SK-N-SH treated with all-trans-retinoic acid at 6 μM for 48 hours (cell line): ENCODE measurements at regions not wholly inside any gene's neighbourhood (a gene's known extent, or its start where the extent isn't known, plus 50 kb on each side); places are given as distances from the start of the nearest gene placed in this dataset.
"Not testable (repeated sequence)": the region's sequence is repeated elsewhere in the genome, so short reads cannot be mapped to it uniquely, and the experiment has no call there.

Experiments used
- ATAC-seq: fragments of 200-7000 bp; cut with Tn5 transposase; 3 replicates; pipeline ENCODE4 v1.9.1; 2020; ENCODE audit warnings: mild to moderate bottlenecking, moderate library complexity
- ARNTL ChIP-seq: fragments of 450-650 bp; formaldehyde crosslinking; IDR thresholded peaks from 2 replicates; pipeline ENCODE4 v1.5.0; 2020; ENCODE audit warnings: low read depth, mild to moderate bottlenecking, moderate library complexity, borderline replicate concordance
- BACH2 ChIP-seq: fragments of 250-450 bp; sonication (Bioruptor Pico); IDR thresholded peaks from 2 replicates; pipeline ENCODE4 v1.9.0; 2021; ENCODE audit warnings: mild to moderate bottlenecking, borderline replicate concordance
- CREB5 ChIP-seq: fragments of 250-450 bp; sonication (Bioruptor Pico); IDR thresholded peaks from 2 replicates; pipeline ENCODE4 v1.5.1; 2020; ENCODE audit warnings: low read depth, mild to moderate bottlenecking, moderate library complexity
- CSRNP3 ChIP-seq: fragments of 250-450 bp; sonication (Bioruptor Pico); IDR thresholded peaks from 2 replicates; pipeline ENCODE4 v1.5.1; 2021; ENCODE audit warnings: mild to moderate bottlenecking, moderate library complexity
- ESRRG ChIP-seq: fragments of 250-450 bp; sonication (Bioruptor Pico); IDR thresholded peaks from 2 replicates; pipeline ENCODE4 v1.6.1; 2021; ENCODE audit warnings: mild to moderate bottlenecking
- GLIS3 ChIP-seq: fragments of 250-450 bp; sonication (Bioruptor Pico); IDR thresholded peaks from 2 replicates; pipeline ENCODE4 v1.5.0; 2020; ENCODE audit warnings: mild to moderate bottlenecking, moderate library complexity
- ISL1 ChIP-seq: fragments of 250-450 bp; sonication (Bioruptor Pico); IDR thresholded peaks from 2 replicates; pipeline ENCODE4 v2.1.2; 2022; ENCODE audit warnings: mild to moderate bottlenecking, moderate library complexity
- OSR1 ChIP-seq: fragments of 250-450 bp; sonication (Bioruptor Pico); IDR thresholded peaks from 2 replicates; pipeline ENCODE4 v1.8.0; 2022; ENCODE audit warnings: moderate library complexity, mild to moderate bottlenecking, inconsistent platforms
- PATZ1 ChIP-seq: fragments of 250-450 bp; sonication (Bioruptor Pico); IDR thresholded peaks from 2 replicates; pipeline ENCODE4 v1.8.0; 2020; ENCODE audit warnings: mild to moderate bottlenecking, moderate library complexity, borderline replicate concordance
- POU6F1 ChIP-seq: fragments of 250-450 bp; sonication (Bioruptor Pico); IDR thresholded peaks from 2 replicates; pipeline ENCODE4 v1.8.0; 2021; ENCODE audit warnings: low read depth, mild to moderate bottlenecking, moderate library complexity, borderline replicate concordance
- RARB ChIP-seq: fragments of 250-450 bp; sonication (Bioruptor Pico); IDR thresholded peaks from 2 replicates; pipeline ENCODE4 v1.8.0; 2021; ENCODE audit warnings: mild to moderate bottlenecking, moderate library complexity
- SNAI2 ChIP-seq: fragments of 250-450 bp; sonication (Bioruptor Pico); IDR thresholded peaks from 2 replicates; pipeline ENCODE4 v1.5.0; 2020; ENCODE audit warnings: mild to moderate bottlenecking, moderate library complexity
- TCF4 ChIP-seq: fragments of 250-450 bp; sonication (Bioruptor Pico); IDR thresholded peaks from 2 replicates; pipeline ENCODE4 v1.8.0; 2021; ENCODE audit warnings: mild to moderate bottlenecking, moderate library complexity, borderline replicate concordance
- TOX ChIP-seq: fragments of 250-450 bp; sonication (Bioruptor Pico); IDR thresholded peaks from 2 replicates; pipeline ENCODE4 v1.8.0; 2021; ENCODE audit warnings: mild to moderate bottlenecking, moderate library complexity, borderline replicate concordance
- TSHZ2 ChIP-seq: fragments of 250-450 bp; sonication (Bioruptor Pico); IDR thresholded peaks from 2 replicates; pipeline ENCODE4 v1.5.0; 2020; ENCODE audit warnings: mild to moderate bottlenecking, moderate library complexity
- ZC3H10 ChIP-seq: fragments of 250-450 bp; sonication (Bioruptor Pico); IDR thresholded peaks from 2 replicates; pipeline ENCODE4 v1.5.1; 2021; ENCODE audit warnings: mild to moderate bottlenecking, moderate library complexity
- ZFP30 ChIP-seq: fragments of 450-650 bp; formaldehyde crosslinking; IDR thresholded peaks from 2 replicates; pipeline ENCODE4 v1.5.0; 2022; ENCODE audit warnings: mild to moderate bottlenecking, moderate library complexity
- ZNF565 ChIP-seq: fragments of 450-650 bp; formaldehyde crosslinking; conservative IDR thresholded peaks from 2 replicates; pipeline ENCODE4 v1.5.0; 2020; ENCODE audit warnings: low read depth, mild to moderate bottlenecking, moderate library complexity
- ZNF8 ChIP-seq: fragments of 450-650 bp; formaldehyde crosslinking; IDR thresholded peaks from 2 replicates; pipeline ENCODE4 v1.5.0; 2020; ENCODE audit warnings: mild to moderate bottlenecking, moderate library complexity

GRCh38 chrX:109785053-109785452 is 52.0 kb upstream of the ACSL4 start (continued):
- TF ChIP-seq PATZ1 (CRISPR knock-in tag) = no peak
- TF ChIP-seq OSR1 (CRISPR knock-in tag) = no peak
- no peak for TF ChIP-seq BACH2 (CRISPR knock-in tag)

GRCh38 chrX:109790511-109790910 is 57.5 kb upstream of the ACSL4 start:
- not testable (repeated sequence) for ATAC-seq

- TF ChIP-seq ZNF565 (CRISPR knock-in tag) (no peak), SNAI2 (CRISPR knock-in tag) (no peak), ZC3H10 (CRISPR knock-in tag) (no peak), BACH2 (CRISPR knock-in tag) (no peak), POU6F1 (CRISPR knock-in tag) (no peak), TOX (CRISPR knock-in tag) (no peak), TCF4 (CRISPR knock-in tag) (no peak), PATZ1 (CRISPR knock-in tag) (no peak), OSR1 (CRISPR knock-in tag) (no peak), RARB (no peak), TSHZ2 (CRISPR knock-in tag) (no peak), CREB5 (CRISPR knock-in tag) (no peak), CSRNP3 (CRISPR knock-in tag) (no peak), ESRRG (CRISPR knock-in tag) (no peak), GLIS3 (CRISPR knock-in tag) (no peak)
- ATAC-seq = no peak
Measured at GRCh38 chrX:109793191-109793590, 60.1 kb upstream of the ACSL4 start.

- no peak for TF ChIP-seq ZFP30 (CRISPR knock-in tag)
- no peak for TF ChIP-seq ARNTL
- no peak for TF ChIP-seq BACH2 (CRISPR knock-in tag)
- no peak for TF ChIP-seq CREB5 (CRISPR knock-in tag)
- no peak for TF ChIP-seq ZC3H10 (CRISPR knock-in tag)
- TF ChIP-seq ISL1 (CRISPR knock-in tag) = no peak
- TF ChIP-seq TCF4 (CRISPR knock-in tag) = no peak
- TF ChIP-seq ZNF8 = no peak
- TF ChIP-seq SNAI2 (CRISPR knock-in tag) = no peak
- no peak for TF ChIP-seq PATZ1 (CRISPR knock-in tag)
- no peak for TF ChIP-seq RARB
- no peak for TF ChIP-seq ZNF565 (CRISPR knock-in tag)
- no peak for ATAC-seq
Measured at GRCh38 chrX:109795682-109796081, 62.6 kb upstream of the ACSL4 start.
